RKO (cell line): ENCODE measurements at regions not wholly inside any gene's neighbourhood (a gene's known extent, or its start where the extent isn't known, plus 50 kb on each side); places are given as distances from the start of the nearest gene placed in this dataset.

ENCODE experiments used
- DNase-seq: peaks from one replicate; pipeline ENCODE4 v3.0.0-alpha.2; 2016; ENCODE audit warnings: low spot score

- no peak for DNase-seq
Measured at GRCh38 chr7:42289473-42289872, 52.5 kb upstream of the GLI3 start.
